ENCODE measurements at regions not wholly inside any gene's neighbourhood (a gene's known extent, or its start where the extent isn't known, plus 50 kb on each side); places are given as distances from the start of the nearest gene placed in this dataset.

GRCh38 chr3:170737498-170738162 is 132.4 kb downstream of the RPL22L1 start:
- ChIA-PET POLR2A (no interaction called here), CTCF (no interaction called here)

- ChIA-PET POLR2A (no interaction called here), CTCF (no interaction called here)
Measured at GRCh38 chr3:170735821-170736220, 134.2 kb downstream of the RPL22L1 start.

- ChIA-PET POLR2A (no interaction called here), CTCF (no interaction called here)
Measured at GRCh38 chr3:170734735-170735065, 135.3 kb downstream of the RPL22L1 start.

- CTCF ChIA-PET = no interaction called here
- POLR2A ChIA-PET = no interaction called here
Measured at GRCh38 chr3:170734043-170734734, 135.8 kb downstream of the RPL22L1 start.

GRCh38 chr3:170732660-170733245 is 137.2 kb downstream of the RPL22L1 start:
- POLR2A ChIA-PET = no interaction called here

GRCh38 chr3:170731281-170731680 is 138.7 kb downstream of the RPL22L1 start:
- POLR2A ChIA-PET = no interaction called here

More at GRCh38 chr3:170732660-170733245, 137.2 kb downstream of the RPL22L1 start:
- CTCF ChIA-PET = no interaction called here

GRCh38 chr3:170730071-170730812 is 139.8 kb downstream of the RPL22L1 start:
- ChIA-PET POLR2A (no interaction called here), CTCF (no interaction called here)

More at GRCh38 chr3:170731281-170731680, 138.7 kb downstream of the RPL22L1 start:
- CTCF ChIA-PET = no interaction called here

GRCh38 chr3:170728181-170728580 is 141.8 kb downstream of the RPL22L1 start:
- POLR2A ChIA-PET = no interaction called here

GRCh38 chr3:170727754-170728153 is 141.9 kb upstream of the SLC7A14 start:
- POLR2A ChIA-PET = no interaction called here
- CTCF ChIA-PET = no interaction called here

More at GRCh38 chr3:170728181-170728580, 141.8 kb downstream of the RPL22L1 start:
- CTCF ChIA-PET = interaction anchor here (1.2 kb wide), 1 partner anchor 37 kb away, joined by 3 read pairs; no protein-coding TSS in a partner anchor

- POLR2A ChIA-PET = no interaction called here
Measured at GRCh38 chr3:170726976-170727661, 141.2 kb upstream of the SLC7A14 start.

GRCh38 chr3:170725285-170725731 is 139.4 kb upstream of the SLC7A14 start:
- ChIA-PET CTCF (no interaction called here), POLR2A (no interaction called here)

More at GRCh38 chr3:170726976-170727661, 141.2 kb upstream of the SLC7A14 start:
- CTCF ChIA-PET = no interaction called here

GRCh38 chr3:170724599-170725280 is 138.9 kb upstream of the SLC7A14 start:
- CTCF ChIA-PET = no interaction called here
- POLR2A ChIA-PET = no interaction called here

- ChIA-PET CTCF (no interaction called here), POLR2A (no interaction called here)
Measured at GRCh38 chr3:170723241-170723640, 137.4 kb upstream of the SLC7A14 start.

- CTCF ChIA-PET = no interaction called here
Measured at GRCh38 chr3:170721563-170721962, 135.7 kb upstream of the SLC7A14 start.

GRCh38 chr3:170719300-170719699 is 133.4 kb upstream of the SLC7A14 start:
- CTCF ChIA-PET = no interaction called here
- POLR2A ChIA-PET = no interaction called here

More at GRCh38 chr3:170721563-170721962, 135.7 kb upstream of the SLC7A14 start:
- POLR2A ChIA-PET = no interaction called here

- CTCF ChIA-PET = no interaction called here
- POLR2A ChIA-PET = no interaction called here
Measured at GRCh38 chr3:170718848-170719247, 133.0 kb upstream of the SLC7A14 start.

GRCh38 chr3:170717410-170718402 is 131.8 kb upstream of the SLC7A14 start:
- ChIA-PET POLR2A (no interaction called here), CTCF (no interaction called here)

GRCh38 chr3:170716172-170716805 is 130.4 kb upstream of the SLC7A14 start:
- CTCF ChIA-PET = no interaction called here
- POLR2A ChIA-PET = no interaction called here
